OCI-LY3 (cell line): ENCODE measurements at regions not wholly inside any gene's neighbourhood (a gene's known extent, or its start where the extent isn't known, plus 50 kb on each side); places are given as distances from the start of the nearest gene placed in this dataset.

ENCODE experiments used
- H2AFZ ChIP-seq: fragments of 200-600, 300-600 bp; shearing (Covaris generic); 2 replicates; pipeline ENCODE4 v1.6.0; 2014; ENCODE audit warnings: antibody characterized with exemption, low read depth, low read length
- H3K27ac ChIP-seq: fragments of 200-600, 300-600 bp; sonication (generic); 2 replicates; pipeline ENCODE4 v1.5.1; 2014; ENCODE audit warnings: mild to moderate bottlenecking, low read length, moderate library complexity, mixed read lengths
- H3K27me3 ChIP-seq: fragments of 200-600, 300-600 bp; sonication (generic); 2 replicates; pipeline ENCODE4 v1.6.1; 2014; ENCODE audit warnings: low read depth, low read length, mixed read lengths
- H3K36me3 ChIP-seq: fragments of 200-600, 300-600 bp; sonication (generic); replicated peaks from 2 replicates; pipeline ENCODE3; 2014; ENCODE audit warnings: low read depth, low read length, mixed read lengths
- H3K4me1 ChIP-seq: fragments of 300-600, 200-600 bp; sonication (generic); 2 replicates; pipeline ENCODE4 v1.6.1; 2014; ENCODE audit warnings: low read length, mixed read lengths
- H3K4me2 ChIP-seq: fragments of 200-600, 300-600 bp; sonication (generic); 2 replicates; pipeline ENCODE4 v1.6.1; 2014; ENCODE audit warnings: low read length, mixed read lengths
- H3K4me3 ChIP-seq: fragments of 300-600, 200-600 bp; sonication (generic); 2 replicates; pipeline ENCODE4 v1.5.1; 2014; ENCODE audit warnings: antibody characterized with exemption, mild to moderate bottlenecking, low read length, moderate library complexity
- H3K79me2 ChIP-seq: fragments of 300-600, 200-600 bp; shearing (Covaris generic); 2 replicates; pipeline ENCODE4 v1.6.1; 2014; ENCODE audit warnings: mild to moderate bottlenecking, low read length, mixed read lengths
- H3K9ac ChIP-seq: fragments of 300-600, 200-600 bp; shearing (Covaris generic); 2 replicates; pipeline ENCODE4 v1.6.0; 2014; ENCODE audit warnings: mild to moderate bottlenecking, low read length, moderate library complexity
- H3K9me3 ChIP-seq: fragments of 200-600, 300-600 bp; shearing (Covaris generic); 2 replicates; pipeline ENCODE4 v1.6.1; 2014; ENCODE audit warnings: low read length, mixed read lengths; ENCODE audit not compliant: insufficient read depth
- H4K20me1 ChIP-seq: fragments of 200-600, 300-600 bp; sonication (generic); 2 replicates; pipeline ENCODE4 v1.6.1; 2016; ENCODE audit warnings: low read length, mixed read lengths; ENCODE audit not compliant: insufficient read depth
- EZH2phosphoT487 ChIP-seq: fragments of 200-600 bp; shearing (Covaris generic); IDR thresholded peaks from 2 replicates; pipeline ENCODE4 v1.6.1; 2018; ENCODE audit warnings: antibody characterized with exemption, mixed run types, low read depth
- TF ChIP-seq, protein P1 (sequence below): fragments of 200-600, 300-600 bp; sonication (generic); IDR thresholded peaks from 2 replicates; pipeline ENCODE4 v1.5.1; 2014; ENCODE audit warnings: antibody characterized with exemption, low read length, low read depth

DNA sequence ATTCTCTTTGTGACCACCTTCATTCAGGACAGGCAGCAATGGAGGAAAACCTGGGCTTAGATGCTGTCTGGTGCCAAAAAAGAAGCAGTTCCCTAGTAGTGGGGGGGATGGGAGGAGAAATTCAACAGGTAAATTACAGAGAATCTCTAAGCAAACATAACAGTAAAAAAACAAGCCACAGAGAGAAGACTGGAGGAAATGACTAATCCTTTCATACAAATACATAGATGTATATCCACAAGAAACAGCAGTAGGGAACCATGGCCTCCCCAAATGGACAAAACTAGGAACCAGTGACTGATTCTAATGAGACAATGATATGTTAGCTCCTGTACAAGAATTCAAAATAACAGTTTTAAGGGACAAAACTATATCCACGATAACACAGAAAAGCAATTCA is 513.0 kb downstream of the NAV3 start:
- no peaks in the 10 kb centered on the region for H3K79me2 ChIP-seq
- TF ChIP-seq, protein P1, sequence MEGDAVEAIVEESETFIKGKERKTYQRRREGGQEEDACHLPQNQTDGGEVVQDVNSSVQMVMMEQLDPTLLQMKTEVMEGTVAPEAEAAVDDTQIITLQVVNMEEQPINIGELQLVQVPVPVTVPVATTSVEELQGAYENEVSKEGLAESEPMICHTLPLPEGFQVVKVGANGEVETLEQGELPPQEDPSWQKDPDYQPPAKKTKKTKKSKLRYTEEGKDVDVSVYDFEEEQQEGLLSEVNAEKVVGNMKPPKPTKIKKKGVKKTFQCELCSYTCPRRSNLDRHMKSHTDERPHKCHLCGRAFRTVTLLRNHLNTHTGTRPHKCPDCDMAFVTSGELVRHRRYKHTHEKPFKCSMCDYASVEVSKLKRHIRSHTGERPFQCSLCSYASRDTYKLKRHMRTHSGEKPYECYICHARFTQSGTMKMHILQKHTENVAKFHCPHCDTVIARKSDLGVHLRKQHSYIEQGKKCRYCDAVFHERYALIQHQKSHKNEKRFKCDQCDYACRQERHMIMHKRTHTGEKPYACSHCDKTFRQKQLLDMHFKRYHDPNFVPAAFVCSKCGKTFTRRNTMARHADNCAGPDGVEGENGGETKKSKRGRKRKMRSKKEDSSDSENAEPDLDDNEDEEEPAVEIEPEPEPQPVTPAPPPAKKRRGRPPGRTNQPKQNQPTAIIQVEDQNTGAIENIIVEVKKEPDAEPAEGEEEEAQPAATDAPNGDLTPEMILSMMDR: no peak
- no peak for TF ChIP-seq EZH2phosphoT487
- H3K27ac ChIP-seq: no peak overlapping the region
- H3K9me3 ChIP-seq: peaks cover 13% of the 10 kb centered on the region; the same call in 1 of the 2 replicates
- H3K36me3 ChIP-seq: no peaks in the 10 kb centered on the region
- H3K4me2 ChIP-seq: no peak overlapping the region
- H3K9ac ChIP-seq: no peak overlapping the region
- no peak overlapping the region for H2AFZ ChIP-seq
- no peaks in the 10 kb centered on the region for H4K20me1 ChIP-seq
- H3K4me3 ChIP-seq: no peak overlapping the region
- H3K4me1 ChIP-seq: no peaks in the 10 kb centered on the region
- H3K27me3 ChIP-seq: no peaks in the 10 kb centered on the region

DNA sequence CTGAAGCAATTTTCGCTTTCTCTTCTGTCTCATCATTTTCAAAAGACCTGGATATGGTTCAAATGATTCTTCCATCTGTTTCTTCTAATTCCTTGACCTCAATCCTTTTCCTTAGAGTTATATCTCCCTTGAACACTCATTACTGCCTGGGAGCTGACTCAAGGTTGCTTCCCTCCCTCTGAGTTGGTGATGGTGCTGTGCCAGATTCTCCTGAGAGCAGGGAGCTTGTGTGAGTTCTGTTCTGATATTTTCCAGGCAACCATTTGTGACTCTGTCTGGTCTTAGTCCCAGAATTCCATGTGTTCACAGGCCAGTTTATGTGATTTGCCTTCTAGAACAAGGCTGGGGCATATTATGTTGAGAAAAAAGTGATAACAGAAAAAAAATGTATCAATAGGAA is 505.1 kb upstream of the SYT1 start:
- no peaks in the 10 kb centered on the region for H3K79me2 ChIP-seq
- H3K9me3 ChIP-seq: no peaks in the 10 kb centered on the region
- H3K27me3 ChIP-seq: no peaks in the 10 kb centered on the region
- H3K4me3 ChIP-seq: no peak overlapping the region
- H2AFZ ChIP-seq: no peak overlapping the region
- no peaks in the 10 kb centered on the region for H4K20me1 ChIP-seq
- H3K9ac ChIP-seq: no peak overlapping the region
- no peaks in the 10 kb centered on the region for H3K4me1 ChIP-seq
- no peaks in the 10 kb centered on the region for H3K36me3 ChIP-seq
- H3K4me2 ChIP-seq: no peak overlapping the region
- no peak overlapping the region for H3K27ac ChIP-seq
- TF ChIP-seq, protein P1: no peak
- no peak for TF ChIP-seq EZH2phosphoT487

DNA sequence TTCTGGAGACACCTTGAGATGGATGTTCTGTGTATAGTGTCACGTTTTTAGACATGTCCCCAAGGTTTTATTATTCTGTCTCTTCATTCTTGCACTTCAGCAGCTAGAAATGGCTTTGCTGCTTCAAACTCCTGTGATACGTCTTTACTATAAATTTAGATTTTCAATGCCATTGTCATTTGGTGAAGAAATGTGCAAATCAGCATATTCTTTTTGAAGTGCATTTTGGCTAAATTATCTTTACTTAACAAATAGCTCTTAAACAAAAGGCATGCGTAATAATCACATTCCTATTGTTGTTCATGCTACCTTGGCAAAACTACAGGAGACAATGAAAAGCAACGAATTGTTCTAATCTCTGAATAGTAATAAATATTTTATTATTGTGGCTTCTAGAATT is 502.9 kb upstream of the SYT1 start:
- H3K36me3 ChIP-seq: no peaks in the 10 kb centered on the region
- no peaks in the 10 kb centered on the region for H3K27me3 ChIP-seq
- H4K20me1 ChIP-seq: no peaks in the 10 kb centered on the region
- H3K9ac ChIP-seq: no peak overlapping the region
- H2AFZ ChIP-seq: no peak overlapping the region
- no peak overlapping the region for H3K27ac ChIP-seq
- H3K9me3 ChIP-seq: no peaks in the 10 kb centered on the region
- no peaks in the 10 kb centered on the region for H3K4me1 ChIP-seq
- TF ChIP-seq, protein P1: no peak
- TF ChIP-seq EZH2phosphoT487: no peak
- H3K4me2 ChIP-seq: no peak overlapping the region
- H3K79me2 ChIP-seq: no peaks in the 10 kb centered on the region
- H3K4me3 ChIP-seq: no peak overlapping the region

DNA sequence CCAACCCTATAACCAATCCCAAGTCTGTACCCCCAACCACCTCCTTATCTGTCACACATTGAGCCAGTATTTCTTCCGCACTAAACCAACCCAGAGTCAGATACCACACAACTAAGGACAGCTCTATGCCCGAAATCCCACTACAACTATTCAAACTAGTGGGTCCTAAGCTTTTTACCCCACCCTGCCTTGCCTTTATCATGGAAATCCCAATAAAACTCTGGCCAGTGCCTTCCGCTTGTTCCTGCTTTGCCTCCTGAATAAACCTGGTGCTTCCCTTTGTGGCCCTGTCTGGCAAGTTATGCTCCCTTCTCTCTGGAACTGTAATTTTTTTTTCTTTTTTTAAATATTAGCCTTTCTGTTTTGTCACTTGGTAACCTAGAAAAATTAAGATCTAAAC is 493.3 kb upstream of the SYT1 start:
- Histone ChIP-seq H3K4me1 (no peaks in the 10 kb centered on the region), H3K9ac (no peak overlapping the region), H3K4me3 (no peak overlapping the region), H3K27me3 (no peaks in the 10 kb centered on the region), H3K36me3 (no peaks in the 10 kb centered on the region), H3K27ac (no peak overlapping the region), H2AFZ (no peak overlapping the region), H4K20me1 (no peaks in the 10 kb centered on the region), H3K9me3 (no peaks in the 10 kb centered on the region), H3K79me2 (no peaks in the 10 kb centered on the region), H3K4me2 (no peak overlapping the region)
- TF ChIP-seq, protein P1: no peak
- no peak for TF ChIP-seq EZH2phosphoT487
